NT2/D1 (cell line): ENCODE measurements at regions not wholly inside any gene's neighbourhood (a gene's known extent, or its start where the extent isn't known, plus 50 kb on each side); places are given as distances from the start of the nearest gene placed in this dataset.

Experiments used
- DNase-seq: peaks from one replicate; pipeline ENCODE4 v3.0.0-alpha.2; 2011; ENCODE audit warnings: low read depth, low spot score
- H3K27me3 ChIP-seq: 2 replicates; pipeline ENCODE4 v1.6.0; 2011; ENCODE audit warnings: mild to moderate bottlenecking; ENCODE audit not compliant: insufficient read length, insufficient read depth
- H3K36me3 ChIP-seq: 2 replicates; pipeline ENCODE4 v1.6.1; 2011; ENCODE audit warnings: mild to moderate bottlenecking, low read length, mixed read lengths; ENCODE audit not compliant: insufficient read depth, insufficient read length
- H3K4me1 ChIP-seq: 2 replicates; pipeline ENCODE4 v1.5.1; 2011; ENCODE audit not compliant: insufficient read depth, insufficient read length
- H3K4me3 ChIP-seq: 2 replicates; pipeline ENCODE4 v1.5.1; 2011; ENCODE audit warnings: low read depth; ENCODE audit not compliant: insufficient read length
- H3K9ac ChIP-seq: 2 replicates; pipeline ENCODE4 v1.6.0; 2011; ENCODE audit warnings: low read depth; ENCODE audit not compliant: insufficient read length
- H3K9me3 ChIP-seq: 2 replicates; pipeline ENCODE4 v1.5.1; 2011; ENCODE audit warnings: mild to moderate bottlenecking, low read length; ENCODE audit not compliant: insufficient read depth
- SUZ12 ChIP-seq: IDR thresholded peaks from 2 replicates; pipeline ENCODE4 v1.6.1; 2011; ENCODE audit not compliant: insufficient read length, insufficient read depth; ENCODE audit errors: extremely low read depth
- YY1 ChIP-seq: IDR thresholded peaks from 2 replicates; pipeline ENCODE4 v1.6.1; 2011; ENCODE audit not compliant: insufficient read length, insufficient read depth
- ZNF274 ChIP-seq: IDR thresholded peaks from 2 replicates; pipeline ENCODE4 v1.6.1; 2011; ENCODE audit warnings: mild to moderate bottlenecking, low read depth, low read length

DNA sequence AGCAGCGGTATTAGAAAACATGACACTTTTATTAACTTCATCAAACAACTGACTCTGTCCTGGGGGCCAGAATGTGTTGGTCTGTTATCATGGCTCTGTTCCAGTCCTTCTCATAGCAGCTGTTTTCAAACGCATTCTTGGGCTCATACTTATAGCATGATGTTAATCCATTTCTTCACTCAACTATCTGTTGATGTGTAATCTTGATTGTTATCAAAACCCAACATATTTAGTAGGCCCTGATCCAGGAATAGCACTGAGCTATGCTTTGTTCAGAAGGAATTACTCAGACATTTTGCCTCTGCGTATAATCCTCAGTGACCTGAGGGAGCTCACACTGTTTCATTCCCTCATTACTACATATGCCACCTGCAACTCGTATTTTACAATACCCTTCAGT, 315.9 kb downstream of the BMP4 start:
- H3K9me3 ChIP-seq = no peaks in the 10 kb centered on the region
- H3K36me3 ChIP-seq = no peaks in the 10 kb centered on the region
- no peak for TF ChIP-seq ZNF274
- TF ChIP-seq SUZ12 = no peak
- no peak for TF ChIP-seq YY1
- no peak for DNase-seq
- no peak overlapping the region for H3K4me3 ChIP-seq
- H3K4me1 ChIP-seq = no peaks in the 10 kb centered on the region
- no peaks in the 10 kb centered on the region for H3K27me3 ChIP-seq
- no peak overlapping the region for H3K9ac ChIP-seq

DNA sequence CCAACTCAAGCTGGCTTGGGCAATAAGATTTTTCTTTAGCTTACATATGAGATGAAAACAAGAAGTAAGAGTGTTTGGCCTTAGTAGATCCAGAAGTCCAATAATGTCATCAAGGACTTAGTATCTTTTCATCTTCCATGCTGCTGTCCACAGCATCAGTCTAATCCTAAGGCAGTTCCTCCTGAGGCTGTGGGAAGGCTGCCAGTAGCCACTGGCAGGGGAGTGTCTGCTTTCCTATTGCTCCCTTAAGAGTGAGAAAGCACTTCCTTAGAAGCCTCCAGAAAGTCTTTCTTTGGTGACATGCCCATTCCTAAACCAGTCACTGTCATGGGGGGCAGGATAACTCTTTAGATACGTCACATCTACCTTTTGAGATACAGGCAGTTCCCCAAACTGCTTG, 317.7 kb downstream of the BMP4 start:
- Histone ChIP-seq H3K4me1 (no peaks in the 10 kb centered on the region), H3K4me3 (no peak overlapping the region), H3K27me3 (no peaks in the 10 kb centered on the region), H3K9me3 (no peaks in the 10 kb centered on the region), H3K9ac (no peak overlapping the region), H3K36me3 (no peaks in the 10 kb centered on the region)
- no peak for DNase-seq
- TF ChIP-seq SUZ12 (no peak), ZNF274 (no peak), YY1 (no peak)

DNA sequence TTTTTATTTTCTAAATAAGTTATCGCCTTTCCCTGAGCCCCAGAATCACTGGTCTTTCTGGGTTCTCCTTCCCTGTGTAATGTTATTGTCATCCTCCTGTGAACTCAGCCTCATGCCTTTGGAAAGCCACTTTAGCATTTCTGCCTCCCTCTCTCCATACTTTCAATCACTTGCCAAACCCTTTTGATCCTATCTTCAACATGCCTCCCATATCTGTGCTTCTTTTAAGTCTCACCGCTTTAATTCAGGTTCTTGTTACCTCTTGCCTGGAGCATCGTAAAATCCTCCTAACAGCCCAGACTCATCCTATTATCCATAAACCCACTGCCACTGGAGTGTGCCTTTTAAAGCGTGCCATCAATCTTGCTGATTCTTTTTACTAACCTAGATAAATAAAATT, 321.8 kb downstream of the BMP4 start:
- no peaks in the 10 kb centered on the region for H3K4me1 ChIP-seq
- no peaks in the 10 kb centered on the region for H3K36me3 ChIP-seq
- DNase-seq = no peak
- no peak overlapping the region for H3K9ac ChIP-seq
- H3K9me3 ChIP-seq = no peaks in the 10 kb centered on the region
- no peaks in the 10 kb centered on the region for H3K27me3 ChIP-seq
- TF ChIP-seq SUZ12 = no peak
- TF ChIP-seq ZNF274 = no peak
- TF ChIP-seq YY1 = no peak
- no peak overlapping the region for H3K4me3 ChIP-seq

DNA sequence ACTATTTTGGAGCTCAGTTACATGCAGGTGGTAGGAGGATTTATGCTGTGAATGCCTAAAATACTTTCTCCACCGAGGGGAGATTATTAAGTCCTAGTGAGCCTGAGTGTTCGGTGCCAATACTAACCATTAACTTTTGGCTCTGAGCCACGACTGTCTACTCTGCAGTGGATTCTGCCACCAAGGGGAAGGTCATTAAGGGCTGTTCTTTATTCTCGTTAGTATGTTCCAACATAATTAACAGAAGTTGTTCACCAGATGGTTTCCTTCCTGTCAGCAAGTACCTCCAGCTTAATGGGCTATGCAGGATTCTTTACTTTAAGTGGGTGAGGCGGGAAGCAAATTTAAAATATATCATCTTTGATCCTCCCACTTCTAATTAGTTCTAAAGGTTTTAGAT, 326.3 kb downstream of the BMP4 start:
- H3K27me3 ChIP-seq = no peaks in the 10 kb centered on the region
- DNase-seq = no peak
- no peak overlapping the region for H3K4me3 ChIP-seq
- no peaks in the 10 kb centered on the region for H3K4me1 ChIP-seq
- no peak overlapping the region for H3K9ac ChIP-seq
- TF ChIP-seq SUZ12 = no peak
- no peak for TF ChIP-seq YY1
- TF ChIP-seq ZNF274 = no peak
- H3K36me3 ChIP-seq = no peaks in the 10 kb centered on the region
- no peaks in the 10 kb centered on the region for H3K9me3 ChIP-seq

DNA sequence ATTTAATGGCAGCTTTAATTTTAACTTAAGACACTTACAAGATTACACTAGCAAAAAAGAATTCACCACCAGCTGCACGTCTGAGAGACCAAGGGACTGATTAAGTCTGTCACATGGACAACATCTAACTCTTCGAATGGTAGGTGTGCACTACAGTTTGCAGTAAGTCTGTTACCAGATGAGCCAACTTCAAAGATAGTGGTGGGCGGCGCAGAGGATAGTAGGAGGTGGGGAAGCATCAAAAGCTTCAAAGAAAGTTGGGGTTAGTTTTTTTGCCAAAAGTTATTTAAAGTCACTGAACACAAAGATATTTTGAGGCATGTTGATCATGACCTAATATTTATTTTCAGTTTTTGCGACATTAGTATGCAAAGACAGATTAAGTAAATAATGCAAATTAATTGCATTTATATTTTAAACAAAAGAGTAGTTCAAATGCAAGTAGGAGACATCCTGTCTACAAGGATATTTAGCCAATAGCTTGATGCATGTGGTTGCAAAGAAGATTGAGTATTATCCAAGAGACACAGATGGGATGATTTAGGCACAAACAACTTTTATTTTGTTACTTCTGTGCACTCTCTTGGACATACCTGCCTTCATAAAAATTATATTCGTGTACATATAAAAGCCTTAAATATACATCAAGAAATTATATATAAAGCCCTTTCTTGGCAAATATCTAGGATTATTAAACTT, 327.7 kb downstream of the BMP4 start:
- TF ChIP-seq YY1 (no peak), SUZ12 (no peak), ZNF274 (no peak)

DNA sequence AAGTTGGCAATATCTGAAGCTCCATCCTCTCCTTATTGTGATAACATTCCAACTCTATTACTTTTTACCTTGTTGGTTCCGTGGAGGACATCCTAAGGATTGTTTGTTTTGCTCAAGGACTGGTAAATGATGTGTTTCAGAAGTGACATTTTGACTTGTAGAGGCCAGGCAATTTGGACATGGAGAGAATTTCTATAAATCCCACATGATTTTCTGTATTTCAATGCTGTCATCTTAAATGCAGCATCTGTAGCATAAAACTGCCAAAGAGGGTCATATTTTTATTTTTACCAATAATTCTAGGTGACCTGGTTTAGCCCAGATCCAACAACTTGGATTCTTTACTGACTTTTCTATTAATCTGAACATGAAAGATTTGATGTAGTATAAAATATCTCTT, 328.4 kb downstream of the BMP4 start:
- H3K4me1 ChIP-seq = no peaks in the 10 kb centered on the region
- no peaks in the 10 kb centered on the region for H3K36me3 ChIP-seq
- H3K4me3 ChIP-seq = no peak overlapping the region
- DNase-seq = no peak
- no peak overlapping the region for H3K9ac ChIP-seq
- no peaks in the 10 kb centered on the region for H3K9me3 ChIP-seq
- no peaks in the 10 kb centered on the region for H3K27me3 ChIP-seq
- TF ChIP-seq YY1 = no peak
- TF ChIP-seq SUZ12 = no peak
- TF ChIP-seq ZNF274 = no peak

More for the DNA sequence above, 327.7 kb downstream of the BMP4 start:
- no peak for DNase-seq
- no peaks in the 10 kb centered on the region for H3K9me3 ChIP-seq
- H3K4me3 ChIP-seq = no peak overlapping the region
- no peak overlapping the region for H3K9ac ChIP-seq
- no peaks in the 10 kb centered on the region for H3K4me1 ChIP-seq
- H3K27me3 ChIP-seq = no peaks in the 10 kb centered on the region
- no peaks in the 10 kb centered on the region for H3K36me3 ChIP-seq

DNA sequence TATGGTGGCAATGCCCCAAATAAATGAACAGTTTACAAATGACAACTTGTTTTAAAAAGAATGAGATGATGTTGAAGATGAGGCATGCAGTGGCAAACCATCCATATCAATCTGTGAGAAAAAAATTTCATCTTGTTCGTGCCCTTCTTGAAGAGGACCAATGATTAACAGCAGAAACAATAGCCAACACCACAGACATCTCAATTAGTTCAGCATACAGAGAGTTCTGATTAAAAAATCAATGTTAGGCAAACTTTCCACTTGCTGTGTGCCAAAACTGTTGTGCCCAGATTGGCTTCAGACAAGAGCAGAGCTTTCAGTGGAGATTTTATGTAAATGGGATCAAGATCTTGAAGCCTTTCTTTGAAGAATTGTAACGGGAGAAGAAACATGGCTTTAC, 329.9 kb downstream of the BMP4 start:
- TF ChIP-seq SUZ12 (no peak), YY1 (no peak), ZNF274 (no peak)
- no peak overlapping the region for H3K9ac ChIP-seq
- H3K4me3 ChIP-seq = no peak overlapping the region
- no peaks in the 10 kb centered on the region for H3K27me3 ChIP-seq
- no peaks in the 10 kb centered on the region for H3K4me1 ChIP-seq
- no peaks in the 10 kb centered on the region for H3K9me3 ChIP-seq
- DNase-seq = no peak
- H3K36me3 ChIP-seq = no peaks in the 10 kb centered on the region

DNA sequence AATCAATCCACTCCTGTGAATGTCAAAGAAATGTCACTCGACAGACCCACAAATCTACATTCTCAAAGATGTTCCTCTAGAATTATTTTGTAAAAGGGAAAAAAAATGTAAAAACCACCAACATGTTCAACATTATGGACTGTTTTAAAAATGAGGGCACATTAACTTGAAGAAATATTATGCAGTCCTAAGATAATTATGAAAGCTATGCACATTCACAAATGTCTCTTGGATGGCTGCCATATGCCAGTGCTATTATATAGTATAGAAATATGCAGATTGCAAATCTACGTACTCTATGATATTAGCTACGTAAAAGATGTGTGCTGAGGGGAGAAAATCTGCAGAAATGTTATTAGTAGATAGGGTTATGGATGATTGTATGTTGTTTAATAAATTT, 334.2 kb downstream of the BMP4 start:
- Histone ChIP-seq H3K4me1 (no peaks in the 10 kb centered on the region), H3K9me3 (no peaks in the 10 kb centered on the region), H3K36me3 (no peaks in the 10 kb centered on the region), H3K9ac (no peak overlapping the region), H3K27me3 (no peaks in the 10 kb centered on the region), H3K4me3 (no peak overlapping the region)
- no peak for TF ChIP-seq ZNF274
- TF ChIP-seq YY1 = no peak
- no peak for TF ChIP-seq SUZ12
- no peak for DNase-seq
